LNCaP clone FGC (cell line): ENCODE measurements at regions not wholly inside any gene's neighbourhood (a gene's known extent, or its start where the extent isn't known, plus 50 kb on each side); places are given as distances from the start of the nearest gene placed in this dataset.

Source experiments
- DNase-seq: peaks from one replicate; pipeline ENCODE4 v3.0.0-alpha.2; 2011; ENCODE audit warnings: low read depth
- H3K4me3 ChIP-seq: 2 replicates; pipeline ENCODE4 v1.5.1; 2011; ENCODE audit warnings: mild to moderate bottlenecking, low read depth, low read length, control low read depth
- CTCF ChIP-seq: IDR thresholded peaks from 2 replicates; pipeline ENCODE4 v1.5.1; 2012; ENCODE audit warnings: mild to moderate bottlenecking; ENCODE audit not compliant: control insufficient read depth, insufficient read depth; ENCODE audit errors: extremely low read depth

DNA sequence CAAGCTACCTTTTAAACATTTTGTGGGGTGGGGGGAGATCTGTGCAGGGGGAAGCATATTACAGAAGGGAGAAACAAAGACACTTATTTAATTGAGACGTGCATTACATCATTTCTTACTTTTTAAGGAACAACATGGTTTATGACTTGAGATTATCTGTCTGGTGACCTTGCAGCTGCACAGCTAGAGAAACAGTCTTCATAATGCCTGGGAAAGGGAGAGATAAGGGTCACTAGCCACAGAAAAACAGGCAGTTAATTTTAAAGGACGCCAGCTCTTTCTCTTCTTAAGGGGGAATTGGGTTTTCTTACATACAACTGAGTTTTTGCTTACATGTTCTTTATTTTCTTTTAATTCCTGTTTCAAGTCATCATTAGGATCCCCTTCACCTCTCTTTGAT lies 147.9 kb downstream of the SST start:
- TF ChIP-seq CTCF: no peak
- no peak for DNase-seq
- no peak overlapping the region for H3K4me3 ChIP-seq

DNA sequence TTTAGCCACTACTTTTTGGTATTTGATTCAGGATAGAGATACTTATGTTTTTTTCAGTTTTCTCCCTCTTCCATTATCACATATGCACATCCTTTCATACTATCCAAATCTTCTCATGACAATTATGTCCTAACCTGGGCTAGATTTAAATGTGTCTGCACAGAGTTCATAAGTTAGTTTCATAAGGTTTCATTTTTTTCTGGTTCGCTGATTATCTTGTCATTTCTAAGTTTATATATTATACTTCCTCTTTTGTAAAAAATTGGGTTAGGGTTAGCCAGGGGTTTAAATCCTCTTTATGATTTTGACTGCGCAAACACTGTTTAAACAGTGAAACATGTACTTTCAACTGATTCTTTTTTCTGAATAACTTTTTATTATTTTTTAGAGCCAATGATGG lies 148.6 kb downstream of the SST start:
- H3K4me3 ChIP-seq: no peak overlapping the region
- DNase-seq: no peak
- TF ChIP-seq CTCF: no peak

DNA sequence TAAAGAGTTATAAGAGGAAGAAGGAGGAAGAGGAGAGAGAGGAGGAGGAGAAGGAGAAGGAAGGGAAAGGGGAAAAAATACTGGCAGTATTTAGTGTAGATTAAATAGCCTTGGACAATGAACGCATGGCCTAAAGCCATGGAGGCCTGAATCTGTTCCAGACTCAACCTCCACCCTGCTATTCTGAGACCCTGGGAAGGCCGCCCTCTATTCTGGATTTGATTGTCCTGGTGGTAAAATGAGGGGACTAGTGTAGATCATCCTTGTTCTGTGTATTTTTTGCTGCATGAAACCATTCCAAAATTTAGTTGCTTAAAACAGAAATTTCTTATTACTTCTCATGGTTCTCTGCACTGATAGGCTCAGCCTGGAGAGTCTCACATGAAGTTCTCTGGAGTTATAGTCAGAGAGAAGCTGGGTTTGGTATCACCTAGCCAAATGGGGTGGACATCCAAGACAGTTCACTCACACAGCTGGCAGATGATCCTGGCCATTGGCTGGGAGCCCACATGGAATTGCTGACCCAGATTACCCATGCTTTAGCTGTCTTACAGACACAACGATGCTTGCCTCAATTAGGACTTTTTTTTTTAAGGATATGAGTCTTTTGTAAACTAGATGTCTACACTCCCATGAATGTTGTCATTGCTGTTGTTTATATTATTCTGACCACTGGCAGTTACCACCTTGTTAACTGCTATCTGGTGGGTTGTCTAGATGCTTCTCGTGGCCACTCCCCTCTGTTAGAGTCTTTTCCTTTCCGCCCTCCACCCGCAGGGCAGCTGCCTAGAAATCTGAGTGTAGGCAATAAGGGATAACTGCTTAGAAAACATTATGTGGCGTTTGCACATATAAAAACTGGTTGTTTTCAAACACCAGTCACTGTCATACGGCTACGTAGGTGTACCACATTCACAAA lies 149.9 kb downstream of the SST start:
- no peak for TF ChIP-seq CTCF
- DNase-seq: no peak

DNA sequence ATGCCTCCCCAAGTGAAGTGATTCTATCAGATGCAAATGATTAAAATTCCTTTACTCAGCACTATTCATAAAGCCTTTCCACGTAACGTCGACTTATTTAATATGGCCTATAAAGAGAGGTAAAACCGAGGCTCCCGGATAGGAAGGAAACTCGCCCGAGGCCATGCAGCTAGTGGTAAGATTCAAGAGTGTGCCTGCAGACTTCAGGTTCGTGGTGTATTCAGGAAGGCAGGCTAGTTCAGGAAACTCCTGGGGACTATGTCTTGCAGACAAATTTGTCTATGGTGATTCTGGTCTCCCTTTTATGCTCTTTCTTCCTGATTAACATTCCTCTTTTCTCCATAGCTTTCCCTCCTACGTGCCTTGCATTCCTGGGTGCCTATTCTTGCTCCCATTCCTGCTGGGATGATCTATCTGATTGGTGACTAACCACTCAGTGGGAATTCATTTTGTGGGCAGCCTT lies 150.7 kb downstream of the SST start:
- DNase-seq: no peak
- TF ChIP-seq CTCF: no peak
- no peak overlapping the region for H3K4me3 ChIP-seq

More for the DNA sequence above, 149.9 kb downstream of the SST start:
- no peak overlapping the region for H3K4me3 ChIP-seq

- H3K4me3 ChIP-seq: no peak overlapping the region
- no peak for TF ChIP-seq CTCF
- no peak for DNase-seq
These were observed 150.4 kb downstream of the RTP4 start for GRCh38 chr3:187518616-187519015.

GRCh38 chr3:187518207-187518606 lies 150.0 kb downstream of the RTP4 start:
- no peak overlapping the region for H3K4me3 ChIP-seq
- no peak for TF ChIP-seq CTCF
- no peak for DNase-seq
